ENCODE measurements at regions not wholly inside any gene's neighbourhood (a gene's known extent, or its start where the extent isn't known, plus 50 kb on each side); places are given as distances from the start of the nearest gene placed in this dataset.

DNA sequence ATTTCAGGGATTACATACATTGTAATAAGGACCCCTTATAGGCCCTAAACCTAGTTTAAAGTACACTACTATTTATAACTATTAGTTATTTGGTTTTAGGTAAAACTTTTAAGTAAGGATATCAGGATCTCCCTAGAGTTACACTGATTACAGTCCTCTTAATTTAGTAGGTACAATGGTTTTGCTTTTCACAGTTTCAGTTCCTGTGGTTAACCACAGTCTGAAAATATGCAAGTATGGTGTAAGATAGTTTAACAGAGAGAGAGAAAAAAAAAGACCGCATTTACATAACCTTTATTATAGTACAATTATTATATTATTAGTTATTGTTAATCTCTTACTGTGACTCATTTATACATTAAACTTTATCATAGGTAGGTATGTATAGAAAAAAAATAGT is 725.3 kb upstream of the PTPRD start:
- TF ChIP-seq, protein P1, sequence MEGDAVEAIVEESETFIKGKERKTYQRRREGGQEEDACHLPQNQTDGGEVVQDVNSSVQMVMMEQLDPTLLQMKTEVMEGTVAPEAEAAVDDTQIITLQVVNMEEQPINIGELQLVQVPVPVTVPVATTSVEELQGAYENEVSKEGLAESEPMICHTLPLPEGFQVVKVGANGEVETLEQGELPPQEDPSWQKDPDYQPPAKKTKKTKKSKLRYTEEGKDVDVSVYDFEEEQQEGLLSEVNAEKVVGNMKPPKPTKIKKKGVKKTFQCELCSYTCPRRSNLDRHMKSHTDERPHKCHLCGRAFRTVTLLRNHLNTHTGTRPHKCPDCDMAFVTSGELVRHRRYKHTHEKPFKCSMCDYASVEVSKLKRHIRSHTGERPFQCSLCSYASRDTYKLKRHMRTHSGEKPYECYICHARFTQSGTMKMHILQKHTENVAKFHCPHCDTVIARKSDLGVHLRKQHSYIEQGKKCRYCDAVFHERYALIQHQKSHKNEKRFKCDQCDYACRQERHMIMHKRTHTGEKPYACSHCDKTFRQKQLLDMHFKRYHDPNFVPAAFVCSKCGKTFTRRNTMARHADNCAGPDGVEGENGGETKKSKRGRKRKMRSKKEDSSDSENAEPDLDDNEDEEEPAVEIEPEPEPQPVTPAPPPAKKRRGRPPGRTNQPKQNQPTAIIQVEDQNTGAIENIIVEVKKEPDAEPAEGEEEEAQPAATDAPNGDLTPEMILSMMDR (conservative IDR thresholded peaks at IDR 0.05; ENCODE audit: low read depth, low read length): no peak
- TF ChIP-seq RCOR1 (IDR thresholded peaks at IDR 0.05; ENCODE audit: insufficient replicate concordance, low read length) (no peak), SMC3 (IDR thresholded peaks at IDR 0.05; ENCODE audit: low read depth, low read length) (no peak), MXI1 (IDR thresholded peaks at IDR 0.05; ENCODE audit: borderline replicate concordance, low read depth, low read length) (no peak), RAD21 (IDR thresholded peaks at IDR 0.05; ENCODE audit: low read length) (no peak)

Measured in IMR-90 (cell line).